OCI-LY7 (cell line): ENCODE measurements at regions not wholly inside any gene's neighbourhood (a gene's known extent, or its start where the extent isn't known, plus 50 kb on each side); places are given as distances from the start of the nearest gene placed in this dataset.

Experiments
- EZH2phosphoT487 ChIP-seq: fragments of 200-600 bp; sonication (generic); IDR thresholded peaks from 2 replicates; pipeline ENCODE4 v1.6.1; 2018; ENCODE audit warnings: low read depth, borderline replicate concordance, mild to moderate bottlenecking, mixed run types, antibody characterized with exemption, low read length, moderate library complexity, mixed read lengths
- TF ChIP-seq, protein P1 (sequence below): fragments of 200-600 bp; sonication (generic); conservative IDR thresholded peaks from 2 replicates; pipeline ENCODE4 v1.5.1; 2014; ENCODE audit warnings: mild to moderate bottlenecking, antibody characterized with exemption, low read length, moderate library complexity, mixed read lengths

DNA sequence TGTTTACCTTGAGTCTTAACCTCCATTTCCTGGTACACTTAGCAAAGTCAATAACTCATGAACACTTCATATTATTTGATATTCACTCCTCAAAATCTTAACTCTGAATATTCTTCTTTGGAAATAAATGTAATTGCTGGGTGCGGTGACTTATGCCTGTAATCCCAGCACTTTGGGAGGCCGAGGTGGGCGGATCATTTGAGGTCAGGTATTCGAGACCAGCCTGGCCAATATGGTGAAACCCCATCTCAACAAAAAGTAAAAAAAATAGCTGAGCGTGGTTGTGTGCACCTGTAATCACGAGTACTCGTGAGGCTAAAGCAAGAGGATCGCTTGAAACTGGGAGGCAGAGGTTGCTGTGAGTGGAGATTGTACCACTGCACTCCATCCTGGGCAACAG is 201.3 kb upstream of the DSEL start:
- TF ChIP-seq, protein P1, sequence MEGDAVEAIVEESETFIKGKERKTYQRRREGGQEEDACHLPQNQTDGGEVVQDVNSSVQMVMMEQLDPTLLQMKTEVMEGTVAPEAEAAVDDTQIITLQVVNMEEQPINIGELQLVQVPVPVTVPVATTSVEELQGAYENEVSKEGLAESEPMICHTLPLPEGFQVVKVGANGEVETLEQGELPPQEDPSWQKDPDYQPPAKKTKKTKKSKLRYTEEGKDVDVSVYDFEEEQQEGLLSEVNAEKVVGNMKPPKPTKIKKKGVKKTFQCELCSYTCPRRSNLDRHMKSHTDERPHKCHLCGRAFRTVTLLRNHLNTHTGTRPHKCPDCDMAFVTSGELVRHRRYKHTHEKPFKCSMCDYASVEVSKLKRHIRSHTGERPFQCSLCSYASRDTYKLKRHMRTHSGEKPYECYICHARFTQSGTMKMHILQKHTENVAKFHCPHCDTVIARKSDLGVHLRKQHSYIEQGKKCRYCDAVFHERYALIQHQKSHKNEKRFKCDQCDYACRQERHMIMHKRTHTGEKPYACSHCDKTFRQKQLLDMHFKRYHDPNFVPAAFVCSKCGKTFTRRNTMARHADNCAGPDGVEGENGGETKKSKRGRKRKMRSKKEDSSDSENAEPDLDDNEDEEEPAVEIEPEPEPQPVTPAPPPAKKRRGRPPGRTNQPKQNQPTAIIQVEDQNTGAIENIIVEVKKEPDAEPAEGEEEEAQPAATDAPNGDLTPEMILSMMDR: no peak
- TF ChIP-seq EZH2phosphoT487: no peak
